GM21528 (cell line): ENCODE measurements at regions not wholly inside any gene's neighbourhood (a gene's known extent, or its start where the extent isn't known, plus 50 kb on each side); places are given as distances from the start of the nearest gene placed in this dataset.

Experiments
- ATAC-seq: cut with Tn5 transposase; IDR thresholded peaks from one replicate; pipeline ENCODE4 v1.9.1; 2021; ENCODE audit warnings: mild to moderate bottlenecking, moderate library complexity; ENCODE audit not compliant: unreplicated experiment, low FRiP score

DNA sequence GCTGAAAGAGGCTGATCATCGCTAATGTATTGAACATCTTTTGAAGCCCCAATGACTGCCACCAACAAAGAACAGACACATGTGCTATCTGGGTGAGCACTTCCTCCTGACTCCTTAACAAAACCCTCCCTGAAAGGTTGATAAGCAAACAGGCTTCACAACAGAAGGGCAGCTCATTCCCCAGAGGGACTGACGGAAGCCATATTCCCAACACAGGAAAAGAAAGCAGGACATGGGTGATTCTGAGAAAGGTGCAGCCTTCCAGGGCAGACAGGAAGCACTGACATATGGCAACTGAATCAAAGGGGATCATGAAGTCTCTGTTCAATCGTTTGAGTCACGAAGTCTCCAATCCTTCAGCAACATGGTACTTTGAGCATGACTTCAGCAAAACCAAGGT lies 929.0 kb downstream of the MCTP2 start:
- ATAC-seq, result no peak

GRCh38 chr15:95162069-95162468 lies 930.7 kb downstream of the MCTP2 start:
- ATAC-seq, result no peak

DNA sequence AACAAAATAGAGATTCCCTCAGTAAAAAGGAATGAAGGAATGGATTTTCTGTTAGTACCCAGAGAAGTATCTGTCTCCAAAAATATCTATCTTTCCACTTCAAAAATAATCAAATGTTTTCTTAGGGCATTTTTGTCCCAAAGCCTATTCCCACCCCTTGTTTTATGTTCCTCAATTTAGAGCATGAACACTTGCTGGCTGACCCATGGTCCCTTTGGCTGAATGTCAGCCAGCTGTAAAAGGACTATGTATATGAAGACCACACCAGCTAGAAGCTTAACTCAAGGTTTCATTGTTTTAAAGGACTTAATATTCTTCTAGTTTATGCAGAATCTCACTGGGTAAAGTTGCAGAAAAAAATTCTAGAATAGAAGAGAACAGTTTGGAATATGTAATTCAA lies 931.2 kb downstream of the MCTP2 start:
- ATAC-seq, result no peak

- no peak for ATAC-seq
Observed at GRCh38 chr15:95162967-95163531, 931.7 kb downstream of the MCTP2 start.

- no peak for ATAC-seq
Observed at GRCh38 chr15:95168152-95168551, 936.8 kb downstream of the MCTP2 start.

DNA sequence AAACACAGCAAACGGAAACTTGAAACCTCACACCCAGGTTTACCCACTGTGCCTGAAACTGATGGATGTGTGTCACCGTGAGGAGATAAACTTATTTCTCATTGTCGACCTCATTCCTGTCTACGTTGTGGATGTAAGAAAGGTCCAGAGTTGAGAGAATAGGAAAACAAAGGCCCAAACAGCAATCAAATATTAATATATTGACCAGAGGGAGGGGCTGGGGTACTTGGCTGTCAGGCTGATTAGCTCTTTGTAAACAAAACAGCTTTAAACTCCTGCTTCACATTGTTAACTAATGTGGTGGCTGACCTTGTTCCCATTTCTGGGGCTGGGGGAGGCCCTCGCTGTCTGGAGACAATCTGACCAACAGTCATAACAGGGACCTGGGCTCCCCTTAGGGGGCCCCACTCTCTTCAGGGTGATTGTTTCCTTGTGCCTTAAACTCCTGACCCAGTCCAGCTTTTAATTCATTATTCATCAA lies 937.6 kb downstream of the MCTP2 start:
- ATAC-seq, result no peak

DNA sequence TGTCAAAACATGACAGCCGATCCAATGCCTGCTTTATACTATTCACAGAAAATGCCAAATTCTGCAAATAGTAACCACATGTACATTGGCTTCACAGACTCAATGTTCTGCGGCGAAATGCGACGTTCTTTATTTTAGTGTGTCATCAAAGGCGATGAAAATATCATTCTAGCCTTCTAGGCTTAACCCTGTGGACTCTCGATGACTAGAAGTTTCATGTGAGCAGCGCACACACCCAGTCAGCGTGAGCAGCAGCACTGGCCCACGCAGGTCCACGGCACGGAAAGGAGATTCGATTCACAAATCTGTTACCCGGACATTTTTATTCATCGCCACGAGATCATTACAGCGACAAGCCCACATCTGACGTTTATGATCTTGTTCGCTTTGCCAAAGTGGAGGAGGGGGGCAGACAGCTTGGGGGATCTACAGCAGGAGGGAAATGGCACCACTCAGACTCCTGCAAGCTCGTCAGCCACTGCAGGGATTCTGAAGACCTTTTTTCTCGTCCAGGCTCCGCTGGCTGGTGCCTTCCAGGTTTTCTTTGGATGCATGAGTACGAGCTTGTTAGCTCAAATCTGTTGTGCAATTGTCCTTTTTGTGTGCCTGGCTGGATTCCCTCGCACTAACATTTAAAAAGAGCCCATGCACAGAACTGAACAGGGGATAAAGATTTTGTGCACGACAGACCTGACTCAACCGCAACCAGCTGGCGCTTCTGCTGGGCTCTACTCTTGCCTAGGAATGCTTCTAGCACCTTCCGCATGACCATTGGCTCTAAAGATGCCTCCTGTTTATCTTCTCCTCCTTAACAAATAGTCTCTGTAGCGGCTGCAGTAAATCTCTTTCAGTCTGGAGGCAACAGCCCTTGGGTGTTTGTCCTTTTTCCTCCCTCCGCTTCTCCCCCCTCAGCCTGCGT lies 938.4 kb downstream of the MCTP2 start:
- no peak for ATAC-seq

GRCh38 chr15:95170561-95171380 lies 939.4 kb downstream of the MCTP2 start:
- no peak for ATAC-seq

DNA sequence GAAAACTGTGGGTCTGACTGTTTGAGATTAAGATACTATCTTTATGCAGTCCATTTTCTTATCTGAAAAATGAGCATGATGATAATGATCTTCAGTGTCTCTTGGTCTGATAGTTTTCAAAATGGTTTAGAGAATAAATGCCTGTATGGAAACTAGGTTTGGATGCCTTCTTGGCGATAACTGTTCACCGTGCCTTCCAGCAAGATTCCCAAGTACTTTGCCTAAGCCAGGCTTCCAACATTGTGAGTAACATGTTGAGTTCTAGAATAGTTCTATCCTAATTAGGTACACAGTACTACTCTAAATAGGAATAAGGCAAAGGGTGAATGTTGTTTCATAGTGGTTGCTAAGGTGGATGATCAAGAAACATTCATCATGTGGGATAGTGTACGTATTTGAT lies 940.2 kb downstream of the MCTP2 start:
- no peak for ATAC-seq

DNA sequence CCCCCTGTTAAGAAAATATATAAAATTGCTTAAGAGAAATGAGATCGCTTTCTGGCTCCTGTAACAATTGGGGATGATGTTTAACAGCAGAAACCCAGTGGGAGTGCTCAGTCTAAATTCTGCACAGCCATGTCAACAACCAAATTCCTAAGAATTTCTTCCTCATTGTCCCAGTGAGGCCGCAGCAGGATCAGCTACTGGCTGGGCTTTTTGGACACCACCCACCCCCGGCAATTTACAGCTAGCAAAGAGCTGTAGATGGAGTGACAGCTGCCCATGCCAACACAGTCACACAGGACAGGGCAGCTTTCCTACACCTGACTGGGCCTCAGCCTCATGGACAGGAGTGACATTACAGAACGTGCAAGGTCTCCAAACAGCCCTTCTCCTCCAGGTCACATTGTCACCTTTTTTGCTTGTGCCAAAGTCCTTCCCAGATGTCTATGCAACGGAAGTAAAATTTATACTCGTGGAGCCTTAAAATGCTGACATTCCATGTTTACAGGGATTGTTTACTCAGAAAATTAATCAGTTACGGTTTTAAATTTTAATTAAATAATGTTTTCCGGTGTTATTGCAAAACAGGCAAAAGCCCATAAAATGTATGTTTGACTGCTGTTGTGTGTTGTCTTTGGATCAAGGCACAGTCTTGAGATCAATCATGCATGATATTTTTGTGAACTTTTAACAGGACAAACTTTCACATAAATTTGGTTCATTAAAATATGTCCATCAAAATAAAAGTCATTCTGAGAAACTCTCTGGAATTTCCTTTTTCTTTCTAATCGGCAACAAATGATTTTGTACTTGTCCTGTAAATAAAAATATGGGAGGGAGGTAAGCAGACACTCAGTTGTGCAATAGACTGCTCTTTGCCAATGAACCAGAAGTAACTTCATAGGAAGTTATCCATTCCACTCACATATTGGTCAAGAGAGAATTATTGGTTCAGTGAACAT lies 943.2 kb downstream of the MCTP2 start:
- no peak for ATAC-seq

GRCh38 chr15:95175914-95176658 lies 944.7 kb downstream of the MCTP2 start:
- ATAC-seq, result no peak

GRCh38 chr15:95176794-95177577 lies 945.6 kb downstream of the MCTP2 start:
- no peak for ATAC-seq

DNA sequence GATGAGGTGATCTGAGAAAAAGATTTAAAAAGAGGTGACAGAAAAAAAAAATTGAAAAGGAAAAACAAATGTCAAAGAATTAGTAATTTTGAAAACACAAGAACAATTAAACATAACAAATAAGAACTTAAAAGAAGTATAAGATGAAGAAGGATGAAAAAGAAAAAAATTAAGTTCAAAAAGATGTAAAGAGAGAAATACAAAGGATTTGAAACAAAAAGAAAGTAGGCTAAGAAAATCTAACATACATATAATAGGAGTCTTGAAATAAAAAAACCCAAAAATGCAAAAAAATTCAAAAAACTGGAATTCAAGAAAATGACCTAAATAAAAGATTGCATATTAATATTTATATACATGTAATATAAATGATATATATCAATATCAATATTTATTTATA lies 949.2 kb downstream of the MCTP2 start:
- no peak for ATAC-seq

DNA sequence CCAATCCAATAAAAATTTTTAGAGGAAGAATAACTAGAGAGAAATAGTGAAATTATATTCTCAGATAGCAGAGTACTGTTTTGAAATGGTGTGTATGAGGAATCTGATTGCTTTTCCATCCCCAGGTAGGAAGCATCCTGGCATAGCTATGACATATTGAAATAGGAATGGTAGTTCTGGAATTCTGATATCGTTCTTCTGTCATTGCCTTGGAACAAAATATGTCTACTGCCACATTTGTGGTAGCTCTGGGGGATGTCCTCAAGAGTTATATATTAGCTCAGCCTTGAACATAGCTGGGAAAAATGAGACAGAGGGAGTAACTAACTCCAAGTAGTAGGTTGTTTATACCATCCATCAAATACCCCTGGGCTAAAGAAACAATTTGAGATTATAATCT lies 950.7 kb downstream of the MCTP2 start:
- ATAC-seq, result no peak

DNA sequence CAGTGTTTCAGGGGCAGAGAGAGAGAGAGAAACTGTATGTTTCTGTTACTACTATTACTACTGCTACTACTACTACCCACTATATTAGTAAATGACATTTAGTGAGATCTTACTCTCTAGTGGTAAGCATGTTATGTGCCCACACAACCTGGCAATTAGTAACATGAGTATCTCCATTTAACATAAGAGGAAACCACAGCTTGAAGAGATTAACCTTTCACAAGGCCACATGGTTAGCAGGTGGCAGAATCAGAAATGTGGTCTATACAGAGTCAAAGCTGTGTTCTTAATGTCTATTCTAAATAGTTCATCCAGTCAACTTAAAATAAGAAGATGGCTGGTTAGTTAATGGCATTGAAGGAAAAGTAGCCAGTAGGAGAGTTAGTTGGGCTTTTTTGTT lies 961.6 kb downstream of the MCTP2 start:
- no peak for ATAC-seq

- ATAC-seq, result no peak
Observed at GRCh38 chr15:95194746-95195145, 963.4 kb downstream of the MCTP2 start.

- ATAC-seq, result no peak
Observed at GRCh38 chr15:95196176-95196915, 965.0 kb downstream of the MCTP2 start.
